ENCODE measurements at regions not wholly inside any gene's neighbourhood (a gene's known extent, or its start where the extent isn't known, plus 50 kb on each side); places are given as distances from the start of the nearest gene placed in this dataset.

GRCh38 chr2:189287363-189287762 lies 107.8 kb upstream of the COL5A2 start:
- H3K36me3 ChIP-seq, result no peaks in the 10 kb centered on the region
- in situ Hi-C loops (cut with MboI; ENCODE audit: low sequenced_read_pairs in 4 of 4), result loop anchor here in 3 of 4 donors (10.0 to 25.0 kb wide), 2 partner anchors 175 to 193 kb away; no protein-coding TSS in a partner anchor

GRCh38 chr2:189287982-189288521 lies 108.5 kb upstream of the COL5A2 start:
- Histone ChIP-seq H3K36me3 (no peaks in the 10 kb centered on the region), H3K4me3 (no peak overlapping the region), H3K4me1 (no peaks in the 10 kb centered on the region), H3K27me3 (no peaks in the 10 kb centered on the region), H3K27ac (no peak overlapping the region), H3K9me3 (no peaks in the 10 kb centered on the region)
- intact Hi-C loops (cut with DNase I; ENCODE audit: low total_unique reads), result loop anchor here (1.0 to 5.0 kb wide), 3 partner anchors 124 to 194 kb away; no protein-coding TSS in a partner anchor
- peak in 1 of 2 donors; percentile 66 for ATAC-seq
- no peak for TF ChIP-seq POLR2A (IDR thresholded peaks at IDR 0.05)
- TF ChIP-seq CTCF (IDR thresholded peaks at IDR 0.05 in 4 of 5, conservative IDR thresholded peaks at IDR 0.05 in 1 of 5), result peak in 4 of 5 experiments; percentile 37 to 57 (median 40)
- in situ Hi-C loops (cut with MboI; ENCODE audit: low sequenced_read_pairs in 4 of 4), result loop anchor here in 3 of 4 donors (10.0 to 25.0 kb wide), 2 partner anchors 176 to 193 kb away; no protein-coding TSS in a partner anchor
- no peak for DNase-seq

More at GRCh38 chr2:189287363-189287762, 107.8 kb upstream of the COL5A2 start:
- intact Hi-C loops (cut with DNase I; ENCODE audit: low total_unique reads), result loop anchor here (1.0 to 5.0 kb wide), 2 partner anchors 125 to 193 kb away; no protein-coding TSS in a partner anchor
- no peaks in the 10 kb centered on the region for H3K4me1 ChIP-seq
- ATAC-seq, result no peak
- H3K27ac ChIP-seq, result no peak overlapping the region
- no peaks in the 10 kb centered on the region for H3K27me3 ChIP-seq
- DNase-seq, result no peak
- H3K9me3 ChIP-seq, result no peaks in the 10 kb centered on the region
- TF ChIP-seq POLR2A (IDR thresholded peaks at IDR 0.05) (no peak), CTCF (IDR thresholded peaks at IDR 0.05 in 4 of 5, conservative IDR thresholded peaks at IDR 0.05 in 1 of 5) (no peak)
- H3K4me3 ChIP-seq, result no peak overlapping the region

- DNase-seq (no peak), ATAC-seq (no peak)
- Histone ChIP-seq H3K27me3 (no peaks in the 10 kb centered on the region), H3K36me3 (no peaks in the 10 kb centered on the region), H3K27ac (no peak overlapping the region), H3K4me1 (no peaks in the 10 kb centered on the region), H3K4me3 (no peak overlapping the region), H3K9me3 (no peaks in the 10 kb centered on the region)
- no peak for TF ChIP-seq POLR2A (IDR thresholded peaks at IDR 0.05)
- no peak for TF ChIP-seq CTCF (IDR thresholded peaks at IDR 0.05 in 4 of 5, conservative IDR thresholded peaks at IDR 0.05 in 1 of 5)
- intact Hi-C loops (cut with DNase I; ENCODE audit: low total_unique reads) (no loop called here), in situ Hi-C loops (cut with MboI; ENCODE audit: low sequenced_read_pairs in 4 of 4) (loop anchor here in 1 of 4 donors (25.0 kb wide), 1 partner anchor 179 kb away; no protein-coding TSS in a partner anchor)
Observed at GRCh38 chr2:189291460-189291859, 111.9 kb upstream of the COL5A2 start.

GRCh38 chr2:189293164-189293563 lies 113.6 kb upstream of the COL5A2 start:
- no peaks in the 10 kb centered on the region for H3K9me3 ChIP-seq
- no peaks in the 10 kb centered on the region for H3K36me3 ChIP-seq
- H3K27me3 ChIP-seq, result no peaks in the 10 kb centered on the region
- intact Hi-C loops (cut with DNase I; ENCODE audit: low total_unique reads), result no loop called here
- DNase-seq, result no peak
- ATAC-seq, result no peak
- no peak overlapping the region for H3K4me3 ChIP-seq
- in situ Hi-C loops (cut with MboI; ENCODE audit: low sequenced_read_pairs in 4 of 4), result loop anchor here in 1 of 4 donors (25.0 kb wide), 1 partner anchor 181 kb away; no protein-coding TSS in a partner anchor
- no peak for TF ChIP-seq CTCF (IDR thresholded peaks at IDR 0.05 in 4 of 5, conservative IDR thresholded peaks at IDR 0.05 in 1 of 5)
- TF ChIP-seq POLR2A (IDR thresholded peaks at IDR 0.05), result no peak
- no peak overlapping the region for H3K27ac ChIP-seq
- no peaks in the 10 kb centered on the region for H3K4me1 ChIP-seq

All from gastrocnemius medialis (tissue), 4 donors.